NCI-H1694 (cell line): ENCODE measurements at regions not wholly inside any gene's neighbourhood (a gene's known extent, or its start where the extent isn't known, plus 50 kb on each side); places are given as distances from the start of the nearest gene placed in this dataset.

Experiments used
- DNase-seq: peaks from one replicate; lab custom pipeline; 2025; lab: John Stamatoyannopoulos, UW

GRCh38 chr21:19683492-19683891 lies 1279.9 kb upstream of the TMPRSS15 start:
- DNase-seq = no peak

GRCh38 chr21:19684328-19684727 lies 1280.7 kb upstream of the TMPRSS15 start:
- no peak for DNase-seq

- DNase-seq = no peak
Observed at GRCh38 chr21:19692231-19692630, 1288.6 kb upstream of the TMPRSS15 start.

GRCh38 chr21:19695796-19696195 lies 1292.2 kb upstream of the TMPRSS15 start:
- no peak for DNase-seq

GRCh38 chr21:19700476-19700875 lies 1296.9 kb upstream of the TMPRSS15 start:
- no peak for DNase-seq

GRCh38 chr21:19702726-19703125 lies 1295.5 kb upstream of the NCAM2 start:
- no peak for DNase-seq

- DNase-seq = no peak
Observed at GRCh38 chr21:19704832-19705231, 1293.4 kb upstream of the NCAM2 start.

GRCh38 chr21:19712441-19712840 lies 1285.8 kb upstream of the NCAM2 start:
- DNase-seq = no peak

- no peak for DNase-seq
Observed at GRCh38 chr21:19713313-19713712, 1284.9 kb upstream of the NCAM2 start.

- no peak for DNase-seq
Observed at GRCh38 chr21:19724081-19724480, 1274.1 kb upstream of the NCAM2 start.

- no peak for DNase-seq
Observed at GRCh38 chr21:19731251-19731650, 1267.0 kb upstream of the NCAM2 start.

- DNase-seq = no peak
Observed at GRCh38 chr21:19759836-19760235, 1238.4 kb upstream of the NCAM2 start.

- DNase-seq = no peak
Observed at GRCh38 chr21:19767546-19767945, 1230.7 kb upstream of the NCAM2 start.

- DNase-seq = no peak
Observed at GRCh38 chr21:19771881-19772280, 1226.3 kb upstream of the NCAM2 start.

GRCh38 chr21:19776076-19776475 lies 1222.1 kb upstream of the NCAM2 start:
- no peak for DNase-seq

GRCh38 chr21:19781881-19782652 lies 1216.1 kb upstream of the NCAM2 start:
- DNase-seq = no peak

- no peak for DNase-seq
Observed at GRCh38 chr21:19785941-19786340, 1212.3 kb upstream of the NCAM2 start.

- no peak for DNase-seq
Observed at GRCh38 chr21:19792004-19792403, 1206.2 kb upstream of the NCAM2 start.

- no peak for DNase-seq
Observed at GRCh38 chr21:19807201-19807600, 1191.0 kb upstream of the NCAM2 start.

GRCh38 chr21:19810779-19811178 lies 1187.4 kb upstream of the NCAM2 start:
- DNase-seq = no peak

GRCh38 chr21:19830446-19830845 lies 1167.8 kb upstream of the NCAM2 start:
- DNase-seq = no peak

- DNase-seq = no peak
Observed at GRCh38 chr21:19832551-19832950, 1165.7 kb upstream of the NCAM2 start.

- no peak for DNase-seq
Observed at GRCh38 chr21:19833082-19833481, 1165.1 kb upstream of the NCAM2 start.

- DNase-seq = no peak
Observed at GRCh38 chr21:19842601-19843000, 1155.6 kb upstream of the NCAM2 start.
